GM21526 (cell line): ENCODE measurements at regions not wholly inside any gene's neighbourhood (a gene's known extent, or its start where the extent isn't known, plus 50 kb on each side); places are given as distances from the start of the nearest gene placed in this dataset.

Experiments
- ATAC-seq: cut with Tn5 transposase; IDR thresholded peaks from one replicate; pipeline ENCODE4 v1.9.1; 2021; ENCODE audit warnings: moderate library complexity; ENCODE audit not compliant: unreplicated experiment, low FRiP score

DNA sequence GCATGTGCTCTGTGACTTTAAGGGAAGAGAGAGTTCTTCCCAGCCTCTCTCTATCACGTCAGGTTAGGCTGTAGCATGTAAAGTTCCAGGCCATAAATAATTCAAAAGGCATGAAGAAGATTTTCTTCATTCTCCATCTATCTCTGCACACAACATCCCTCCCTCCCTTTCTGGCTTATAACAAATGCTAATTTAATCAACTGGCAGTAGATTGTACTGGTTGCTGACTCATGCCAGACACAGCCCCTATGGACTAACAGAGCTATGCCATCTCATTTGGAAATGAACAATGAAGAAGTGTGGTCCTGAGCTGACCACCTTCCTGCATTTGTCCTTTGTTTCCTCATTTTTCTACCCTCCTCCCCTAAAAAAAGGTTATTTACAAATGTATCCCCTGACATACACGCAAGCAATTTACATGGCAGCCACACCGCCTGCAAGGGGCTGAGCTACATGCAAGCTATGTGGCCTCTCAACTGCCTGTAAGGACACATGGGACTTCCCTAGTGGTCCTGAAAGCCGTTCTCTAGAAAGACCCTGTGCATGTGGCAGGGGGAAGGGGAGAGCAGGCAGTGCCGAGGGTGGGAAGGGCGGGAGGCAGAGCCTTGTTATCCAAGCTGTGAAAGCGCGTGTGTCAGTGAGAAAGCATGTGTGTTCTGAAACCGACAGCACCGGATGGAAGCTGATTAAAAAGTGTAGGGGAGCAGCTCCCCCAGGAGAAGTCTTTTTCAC, 90.9 kb upstream of the KLF7 start:
- ATAC-seq = no peak

DNA sequence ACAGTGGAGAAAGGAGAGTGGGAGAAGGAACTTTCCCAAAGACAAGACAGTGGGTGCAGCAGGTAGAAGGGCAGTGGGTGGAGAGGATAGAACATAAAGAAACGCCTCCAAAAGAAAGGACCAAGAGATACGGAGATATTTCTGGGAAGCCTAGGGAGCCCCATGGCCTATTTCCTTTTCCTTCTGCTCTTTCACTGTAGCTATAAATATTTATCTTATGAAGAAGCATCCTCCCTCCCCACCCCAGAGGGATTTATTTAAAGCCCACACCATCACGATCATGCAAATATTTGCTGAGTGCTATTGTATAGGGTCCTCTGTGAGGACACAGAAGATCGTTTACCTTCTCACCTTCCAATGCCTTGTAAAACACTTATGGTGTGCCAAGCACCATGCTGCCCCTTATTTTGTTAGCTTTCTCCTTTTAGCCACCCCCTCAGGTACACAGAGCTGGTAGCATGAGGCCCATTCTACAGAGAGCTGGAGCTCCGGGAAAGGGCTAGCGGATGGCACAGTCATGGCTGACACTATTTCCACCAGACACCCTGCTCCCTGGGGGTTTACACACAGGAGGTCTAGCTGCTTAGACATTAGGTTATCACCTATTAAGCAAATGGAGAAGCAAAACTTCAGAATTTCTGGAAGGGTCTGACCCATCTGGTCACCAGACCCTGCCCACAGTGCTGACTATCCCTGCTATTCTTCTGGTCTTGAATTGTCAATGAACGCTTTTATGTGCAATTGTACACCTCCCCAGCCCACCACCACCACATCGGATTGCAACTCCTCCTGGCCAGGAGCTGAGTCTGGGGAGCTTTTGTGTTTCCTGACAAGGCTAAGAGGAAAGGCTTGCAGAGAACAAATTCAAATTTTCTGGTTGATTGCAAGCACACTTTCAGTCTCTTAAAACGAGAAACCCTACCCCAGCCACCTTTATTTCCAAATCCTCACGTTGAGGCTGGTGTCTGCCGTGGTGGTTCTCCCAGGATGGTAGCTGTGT, 91.8 kb upstream of the KLF7 start:
- no peak for ATAC-seq

DNA sequence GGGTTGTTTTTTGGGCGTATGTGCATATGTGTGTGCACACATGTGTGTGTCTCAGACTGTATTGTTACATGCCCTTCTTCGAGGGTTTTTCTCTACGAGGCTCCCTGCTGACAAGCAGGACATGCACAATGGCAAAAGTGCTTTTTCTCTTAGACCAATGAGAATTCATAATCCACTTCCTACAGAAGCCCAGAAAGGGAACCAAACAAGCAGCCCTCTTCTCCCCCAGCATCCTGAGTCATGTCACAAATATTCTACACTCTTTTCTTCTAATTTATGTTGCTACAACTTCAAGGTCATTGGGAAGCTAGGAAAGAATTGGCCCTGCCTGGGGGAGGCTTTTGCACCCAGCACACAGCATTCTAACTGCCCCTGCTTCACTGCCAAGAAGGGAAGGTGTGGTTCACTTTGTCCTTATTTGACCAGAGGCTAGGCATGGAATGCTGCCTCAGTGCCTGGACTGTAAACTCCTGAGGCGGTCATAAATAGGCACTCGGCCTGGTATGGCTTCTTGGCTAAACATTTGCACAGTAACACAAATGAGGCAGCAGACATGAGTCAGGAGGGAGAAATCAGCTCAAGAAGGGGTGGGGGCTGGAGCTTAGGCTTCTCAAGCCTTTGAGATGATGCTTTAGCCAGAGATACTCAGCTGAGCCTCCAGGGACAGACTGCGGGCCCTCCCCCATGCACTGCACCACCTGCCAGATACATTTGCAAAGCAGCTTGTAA, 92.7 kb upstream of the KLF7 start:
- no peak for ATAC-seq

DNA sequence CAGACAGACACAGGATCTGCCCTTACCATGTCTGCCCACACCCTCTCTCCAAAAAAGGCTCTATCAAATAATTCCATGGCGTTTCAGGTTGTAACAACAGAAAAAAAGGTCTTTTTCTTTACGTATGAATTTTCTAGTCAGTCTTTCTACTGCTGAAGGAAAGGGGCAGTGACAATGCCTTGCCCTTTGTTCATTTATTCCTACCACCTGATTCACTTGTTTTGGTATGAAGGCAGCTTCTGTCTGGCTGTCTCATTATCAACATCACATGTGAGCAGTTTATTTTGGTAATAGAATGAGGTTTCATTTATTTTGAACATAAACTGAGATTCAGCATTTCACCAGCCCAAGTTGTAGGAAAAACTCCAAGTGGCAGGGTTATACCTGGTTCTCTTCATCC, 94.3 kb upstream of the KLF7 start:
- ATAC-seq = no peak

DNA sequence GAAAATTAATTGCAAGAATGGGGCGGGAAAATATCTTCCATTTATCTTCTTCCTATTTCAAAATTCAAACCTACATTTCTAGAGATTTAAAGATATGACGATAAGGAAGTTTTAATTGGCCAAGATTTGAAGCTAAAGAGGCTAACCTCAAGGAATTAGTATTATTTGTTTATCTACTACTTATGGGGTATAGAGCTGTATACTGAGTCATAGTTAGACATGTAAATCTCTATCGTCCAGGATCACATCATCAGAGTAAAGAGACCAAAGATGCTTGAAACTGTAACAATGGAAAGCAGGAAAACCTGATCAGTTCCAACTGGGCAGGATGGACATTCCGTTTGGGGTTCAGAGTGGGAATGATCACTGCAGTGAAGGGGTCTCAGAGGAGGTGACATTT, 95.2 kb upstream of the KLF7 start:
- no peak for ATAC-seq

DNA sequence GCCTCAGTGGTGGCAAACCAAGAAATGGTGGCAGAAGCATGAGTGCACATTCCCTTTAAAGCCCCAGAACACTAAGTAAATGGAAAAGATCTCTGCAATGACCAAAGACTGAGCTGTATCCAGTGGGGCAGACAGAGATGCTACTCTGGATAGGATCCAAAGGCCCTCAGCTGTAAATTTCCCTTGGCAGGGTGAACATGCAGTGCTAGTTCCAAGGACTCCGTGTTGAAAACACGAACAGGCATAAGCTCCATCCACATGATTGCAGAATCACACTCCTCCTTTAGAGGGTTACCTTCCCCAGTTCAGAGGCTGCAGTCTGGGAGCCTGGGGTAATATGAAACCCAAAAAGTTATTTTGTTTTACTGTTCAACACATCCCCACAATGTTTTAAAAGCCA, 98.6 kb upstream of the KLF7 start:
- ATAC-seq = no peak

DNA sequence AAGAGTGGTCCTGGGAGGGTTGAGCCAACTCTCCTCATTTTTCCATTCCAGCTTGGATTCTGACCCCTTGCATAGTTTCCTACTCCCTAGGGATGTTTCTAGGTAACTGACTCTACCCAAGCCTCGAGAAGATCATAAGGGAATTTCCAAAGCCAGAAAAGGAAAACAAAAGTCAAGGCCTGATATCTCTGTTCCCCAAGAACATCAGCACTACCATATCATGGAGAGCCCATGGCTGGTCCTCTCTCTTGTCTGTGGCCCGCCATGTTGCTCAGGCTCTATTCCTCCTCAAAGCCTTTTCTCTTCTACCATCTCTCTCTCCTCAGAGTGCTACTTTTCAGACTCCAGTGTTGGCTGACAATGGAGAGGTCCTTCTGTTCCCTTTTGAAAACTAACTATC, 99.6 kb upstream of the KLF7 start:
- no peak for ATAC-seq

DNA sequence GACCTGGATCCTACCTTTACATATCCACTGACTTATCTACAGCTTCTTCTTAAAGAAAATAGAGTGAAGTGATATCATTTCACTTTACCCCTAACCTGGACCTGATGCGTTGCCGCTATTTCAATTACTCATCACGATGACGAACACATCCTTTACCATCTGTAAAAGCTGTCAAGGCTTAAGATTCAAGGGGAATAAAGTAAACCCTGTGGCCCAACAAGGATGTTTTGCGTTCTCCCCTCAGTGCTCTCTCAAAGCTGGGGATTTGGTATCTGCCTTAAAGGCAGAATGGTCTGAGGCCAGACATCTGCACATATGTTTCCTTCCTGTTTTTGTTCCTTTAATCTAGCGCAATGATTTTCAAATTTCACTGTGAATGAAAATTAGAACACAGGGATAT, 100.1 kb upstream of the KLF7 start:
- ATAC-seq = no peak

DNA sequence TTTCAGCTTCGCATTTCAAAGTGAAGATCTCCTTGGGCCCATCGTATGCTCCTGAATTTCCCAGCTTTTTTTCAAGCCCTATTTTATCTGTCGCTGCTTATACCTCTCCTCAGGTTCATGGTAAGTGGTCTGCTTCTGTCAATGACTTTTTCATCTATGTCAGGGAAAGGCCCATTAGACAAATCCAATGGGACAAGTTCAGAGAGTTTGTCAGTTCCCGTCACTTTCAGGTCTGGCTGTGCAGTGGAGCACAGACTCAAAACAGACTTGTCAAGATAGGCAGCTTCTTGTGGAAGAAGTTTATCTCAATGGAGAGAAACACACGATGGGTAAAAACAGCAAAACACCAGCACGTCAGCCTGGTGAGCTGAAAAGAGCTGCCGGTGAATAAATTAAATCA, 100.9 kb upstream of the KLF7 start:
- no peak for ATAC-seq

DNA sequence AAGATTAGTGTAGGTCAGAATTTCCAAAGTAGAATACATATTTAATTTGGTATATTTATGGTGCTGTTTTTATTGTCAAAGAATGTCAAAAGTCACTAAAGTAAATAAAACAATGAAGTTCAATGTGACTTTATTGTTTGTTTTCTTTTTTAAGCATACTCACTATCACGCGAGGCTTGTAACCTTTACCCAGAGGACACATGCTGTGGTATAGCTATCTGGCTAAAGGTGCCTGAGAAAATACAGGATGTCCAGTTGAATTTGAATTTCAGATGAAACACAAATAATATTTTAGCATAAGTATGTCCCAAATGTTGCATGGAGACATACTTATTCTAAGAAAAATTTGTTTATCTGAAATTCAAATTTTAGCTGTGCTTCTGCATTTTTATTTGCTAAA, 103.3 kb upstream of the KLF7 start:
- no peak for ATAC-seq

DNA sequence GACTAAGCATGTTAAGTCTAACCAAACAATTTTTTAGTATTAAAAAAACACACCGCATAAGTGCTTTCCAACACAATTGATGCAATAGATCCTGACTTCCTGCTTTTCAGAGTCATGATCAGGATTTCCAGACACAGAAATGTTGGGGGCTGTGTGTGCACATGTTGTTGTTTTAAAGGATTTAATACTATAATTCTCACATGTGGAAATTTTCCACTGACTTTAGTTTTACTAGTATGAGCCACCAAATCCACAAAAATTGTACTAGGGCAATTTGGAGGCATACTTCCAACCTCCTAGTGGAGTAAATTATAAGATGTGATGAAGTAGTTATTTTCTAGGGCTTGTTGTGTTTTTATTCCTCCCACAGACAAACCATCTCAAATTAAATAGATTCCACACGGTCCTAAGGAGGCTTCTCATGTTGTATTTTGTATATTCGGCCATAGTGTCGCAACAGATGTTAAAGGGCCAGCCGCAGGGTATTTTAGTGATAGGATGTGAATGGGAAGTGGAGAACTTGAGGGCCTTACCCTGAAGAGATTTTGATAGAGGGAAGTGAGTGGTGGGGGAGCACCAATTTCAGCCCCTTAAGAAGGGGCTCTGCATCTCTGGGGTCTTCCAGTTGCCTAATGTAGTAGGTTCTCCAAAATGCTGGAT, 108.9 kb upstream of the KLF7 start:
- ATAC-seq = no peak

DNA sequence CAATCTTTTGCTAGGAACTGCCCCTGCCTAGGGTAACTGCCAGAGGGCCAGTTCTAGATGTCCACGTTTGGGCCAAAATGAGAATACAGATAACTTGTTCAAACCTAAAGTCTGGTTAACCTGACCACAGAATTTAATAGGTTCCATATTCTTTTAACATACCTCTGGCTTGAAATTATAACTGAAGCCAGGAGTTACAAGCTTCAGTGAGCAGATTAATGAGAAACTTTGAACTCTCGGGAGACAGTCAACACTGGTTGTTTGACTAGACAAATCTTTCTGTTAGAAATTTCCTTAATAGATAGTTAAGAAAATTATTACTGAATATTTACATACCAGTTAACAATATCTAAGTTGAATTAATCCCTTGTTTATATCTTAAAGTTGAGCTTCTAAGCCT, 110.0 kb upstream of the KLF7 start:
- no peak for ATAC-seq

DNA sequence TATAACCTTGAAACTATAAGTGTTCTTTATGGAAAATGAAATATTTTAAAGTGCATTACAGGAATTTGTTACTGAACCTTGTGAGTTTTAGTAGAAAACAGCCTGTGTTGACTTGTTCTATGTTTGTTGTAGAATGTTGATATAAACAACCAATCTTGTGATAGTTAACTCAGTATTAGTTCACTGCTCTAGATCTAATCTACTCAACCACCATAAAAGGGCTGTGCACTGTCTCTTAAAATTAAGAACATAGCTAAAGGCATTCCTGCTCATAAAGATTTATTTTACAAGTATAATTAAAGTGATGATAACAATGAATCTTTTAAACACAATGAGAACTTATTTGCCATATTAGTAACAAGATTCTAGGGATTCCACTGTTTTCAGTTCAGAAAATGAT, 110.5 kb upstream of the KLF7 start:
- ATAC-seq = no peak

DNA sequence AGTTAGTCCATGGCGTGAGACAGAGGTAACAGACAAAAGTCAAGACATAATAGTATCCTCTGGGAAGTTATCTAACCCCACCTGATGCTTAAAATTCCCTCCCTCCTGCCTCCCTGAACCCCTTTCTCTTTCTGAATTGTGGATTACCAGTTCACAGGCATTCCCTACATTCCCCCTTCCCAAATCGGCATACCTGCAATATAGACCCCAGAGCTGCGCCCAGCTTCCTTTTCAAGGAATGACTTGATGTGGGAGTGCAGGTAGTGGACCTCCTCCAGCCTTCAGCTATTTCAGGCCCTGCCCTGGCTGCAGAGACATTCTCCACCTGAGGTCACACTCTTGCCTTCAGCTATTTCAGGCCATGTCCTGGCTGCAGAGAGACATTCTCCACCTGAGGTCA, 111.1 kb upstream of the KLF7 start:
- ATAC-seq = no peak

DNA sequence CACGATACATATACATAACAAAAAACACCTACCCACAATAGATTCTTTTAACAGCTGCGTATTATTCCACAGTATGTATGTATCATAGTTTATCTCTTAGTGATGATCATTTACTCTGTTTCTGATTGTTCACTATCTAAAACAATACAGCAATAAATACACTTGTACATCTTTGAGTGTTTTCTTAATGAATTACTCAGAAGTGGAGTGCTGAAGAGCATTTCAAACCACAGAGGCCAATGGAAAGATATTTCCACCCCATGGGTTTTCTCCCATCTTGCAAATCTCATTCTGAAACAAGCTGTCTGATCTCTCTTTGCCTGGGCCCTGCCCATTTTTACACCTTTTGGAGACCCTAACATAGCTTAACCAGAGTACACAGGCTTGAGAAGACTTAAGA, 113.8 kb upstream of the KLF7 start:
- ATAC-seq = no peak

DNA sequence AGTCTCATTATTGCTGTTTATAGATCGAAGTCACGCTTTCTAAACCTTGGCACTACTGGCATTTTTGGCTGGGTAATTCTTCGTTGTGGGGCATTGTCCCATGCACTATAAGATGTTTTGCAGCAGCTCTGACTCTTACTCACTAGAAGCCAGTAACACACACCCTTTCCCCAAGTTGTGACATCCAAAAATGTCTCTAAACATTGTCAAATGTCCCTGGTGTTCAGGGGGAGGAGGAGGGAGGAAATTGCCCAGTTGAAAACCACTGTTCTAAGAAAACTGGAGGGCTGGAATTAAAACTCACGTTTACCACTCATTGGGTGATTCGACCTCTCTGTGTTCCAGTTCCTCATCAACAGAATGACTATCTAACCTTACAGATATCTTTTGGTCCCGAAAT, 115.7 kb upstream of the KLF7 start:
- ATAC-seq = no peak

DNA sequence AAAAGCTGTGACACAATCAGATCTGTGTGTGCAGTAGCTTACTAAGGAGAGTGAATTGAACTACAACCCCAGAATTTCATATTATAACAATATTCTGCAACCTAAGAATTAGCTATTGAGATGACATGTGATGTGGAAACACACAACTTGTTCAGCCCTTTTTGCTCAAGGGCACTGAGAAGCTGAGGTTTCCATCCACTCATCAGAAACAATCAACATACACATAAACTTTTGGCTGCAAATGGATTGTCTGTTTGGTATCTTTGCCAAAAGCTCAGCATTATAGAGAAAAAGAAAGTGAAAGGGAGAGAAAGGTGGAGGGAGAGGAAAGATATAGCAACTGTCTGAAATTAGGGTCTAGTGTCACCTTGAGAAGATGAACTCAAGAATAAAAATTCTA, 117.2 kb upstream of the KLF7 start:
- ATAC-seq = no peak

DNA sequence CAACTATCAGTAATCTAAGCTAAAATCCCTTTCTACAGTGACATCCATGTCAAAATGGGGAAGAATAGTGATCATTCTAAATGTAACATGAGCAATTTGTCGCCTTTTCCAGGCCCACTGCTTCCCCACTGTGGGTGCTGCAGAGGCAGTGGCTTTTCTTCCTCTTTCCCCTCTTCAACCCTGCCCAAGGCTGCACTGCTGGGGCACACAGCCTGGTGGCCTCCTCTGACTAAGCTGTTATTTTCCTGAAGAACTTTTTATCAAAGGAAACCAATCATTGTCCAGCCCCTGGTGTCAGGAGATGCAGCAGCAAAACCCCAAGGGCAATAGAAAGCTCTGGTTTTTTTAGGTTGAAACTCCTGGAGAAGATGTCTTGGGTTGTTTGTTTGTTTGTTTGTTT, 117.6 kb upstream of the KLF7 start:
- no peak for ATAC-seq

DNA sequence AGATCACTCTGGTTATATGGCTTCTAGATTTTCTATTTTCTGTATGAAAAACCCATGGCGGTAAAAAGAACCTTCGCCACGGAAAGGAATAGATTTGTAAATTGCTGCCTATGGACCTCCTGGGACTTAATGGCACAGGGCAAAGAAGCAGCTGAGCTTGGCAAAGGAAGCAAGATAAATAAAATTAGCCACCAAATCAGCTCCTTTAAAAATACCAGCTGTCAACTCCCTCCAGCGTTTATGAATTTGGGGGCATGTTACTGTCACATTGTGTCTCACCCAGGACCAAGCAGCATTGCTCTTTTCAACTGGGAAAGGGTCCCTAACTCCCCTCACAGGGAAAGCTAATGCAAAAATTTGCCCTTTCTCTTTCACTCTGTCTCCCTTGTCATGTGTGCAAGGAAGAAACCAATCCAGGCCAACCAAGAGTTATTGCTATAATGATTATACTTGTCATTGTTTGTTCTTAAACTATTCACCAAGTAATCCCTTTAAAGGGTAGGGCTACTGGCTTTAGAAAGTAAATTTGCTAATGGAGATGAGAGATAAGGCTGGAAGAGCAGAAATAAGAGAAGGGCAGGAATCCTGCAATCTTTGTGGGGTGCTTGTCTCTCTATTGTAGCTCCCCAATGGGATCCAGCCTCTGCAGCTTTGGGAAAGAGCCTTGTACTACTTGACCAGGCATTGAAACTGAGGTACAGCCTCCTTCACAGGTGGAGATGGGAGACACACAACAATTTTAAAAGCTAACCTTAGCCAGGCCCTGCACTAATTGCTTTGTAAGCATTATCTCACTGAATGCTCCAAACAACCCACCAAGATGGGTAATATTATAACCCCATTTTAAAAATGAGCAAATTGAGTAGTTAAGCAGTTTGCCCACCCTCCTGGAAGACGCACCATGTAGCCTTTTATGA, 119.1 kb upstream of the KLF7 start:
- no peak for ATAC-seq

DNA sequence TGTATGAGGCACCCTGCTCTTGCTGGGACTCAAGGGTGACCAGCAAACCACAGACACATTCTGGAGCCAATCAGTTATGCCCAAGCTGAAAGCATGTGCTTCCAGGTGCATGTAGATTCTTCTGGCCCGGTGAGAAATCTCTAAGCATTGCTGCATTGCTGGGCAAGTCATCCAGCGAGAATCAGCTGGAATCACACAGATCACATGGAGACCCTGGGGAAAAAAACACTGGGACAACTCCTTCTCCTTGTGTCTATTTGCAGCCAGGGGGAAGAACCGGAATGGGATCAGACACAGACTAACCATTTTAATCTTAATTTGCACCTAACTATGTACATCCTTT, 119.7 kb upstream of the KLF7 start:
- no peak for ATAC-seq
